Fibroblast of lung (primary cell): ENCODE measurements at regions not wholly inside any gene's neighbourhood (a gene's known extent, or its start where the extent isn't known, plus 50 kb on each side); places are given as distances from the start of the nearest gene placed in this dataset.

Experiments
- EZH2 ChIP-seq: IDR thresholded peaks from 2 replicates; pipeline ENCODE4 v1.5.1; 2012; ENCODE audit warnings: low read length, control low read depth, mild to moderate bottlenecking; ENCODE audit errors: missing control alignments
- TF ChIP-seq, protein P1 (sequence below), 2 donors: IDR thresholded peaks in 1 of 2; conservative IDR thresholded peaks in 1 of 2; 1 replicate in 1 of 2; 2 replicates in 1 of 2; pipeline ENCODE4 v1.5.1; 2011 to 2012; ENCODE audit warnings: low read length in 2 of 2, control low read depth in 1 of 2, inconsistent platforms in 1 of 2, low read depth in 1 of 2, mild to moderate bottlenecking in 1 of 2

GRCh38 chr2:181324912-181325311 is 132.3 kb upstream of the ITGA4 start:
- TF ChIP-seq, protein P1, sequence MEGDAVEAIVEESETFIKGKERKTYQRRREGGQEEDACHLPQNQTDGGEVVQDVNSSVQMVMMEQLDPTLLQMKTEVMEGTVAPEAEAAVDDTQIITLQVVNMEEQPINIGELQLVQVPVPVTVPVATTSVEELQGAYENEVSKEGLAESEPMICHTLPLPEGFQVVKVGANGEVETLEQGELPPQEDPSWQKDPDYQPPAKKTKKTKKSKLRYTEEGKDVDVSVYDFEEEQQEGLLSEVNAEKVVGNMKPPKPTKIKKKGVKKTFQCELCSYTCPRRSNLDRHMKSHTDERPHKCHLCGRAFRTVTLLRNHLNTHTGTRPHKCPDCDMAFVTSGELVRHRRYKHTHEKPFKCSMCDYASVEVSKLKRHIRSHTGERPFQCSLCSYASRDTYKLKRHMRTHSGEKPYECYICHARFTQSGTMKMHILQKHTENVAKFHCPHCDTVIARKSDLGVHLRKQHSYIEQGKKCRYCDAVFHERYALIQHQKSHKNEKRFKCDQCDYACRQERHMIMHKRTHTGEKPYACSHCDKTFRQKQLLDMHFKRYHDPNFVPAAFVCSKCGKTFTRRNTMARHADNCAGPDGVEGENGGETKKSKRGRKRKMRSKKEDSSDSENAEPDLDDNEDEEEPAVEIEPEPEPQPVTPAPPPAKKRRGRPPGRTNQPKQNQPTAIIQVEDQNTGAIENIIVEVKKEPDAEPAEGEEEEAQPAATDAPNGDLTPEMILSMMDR (conservative IDR thresholded peaks at IDR 0.05 in 1 of 2, IDR thresholded peaks at IDR 0.05 in 1 of 2; ENCODE audit: low read depth in 1 of 2, low read length in 2 of 2): no peak
- TF ChIP-seq EZH2: no peak
